GM12892 (cell line): ENCODE measurements at regions not wholly inside any gene's neighbourhood (a gene's known extent, or its start where the extent isn't known, plus 50 kb on each side); places are given as distances from the start of the nearest gene placed in this dataset.

Experiments
- POLR2A ChIP-seq: IDR thresholded peaks from 2 replicates; pipeline ENCODE4 v1.6.1; 2011; ENCODE audit warnings: low read depth, low read length, control low read depth
- POLR2AphosphoS5 ChIP-seq: IDR thresholded peaks from 2 replicates; pipeline ENCODE4 v1.6.1; 2011; ENCODE audit warnings: low read depth, low read length, control low read depth
- TAF1 ChIP-seq: IDR thresholded peaks from 2 replicates; pipeline ENCODE4 v1.6.1; 2011; ENCODE audit warnings: low read depth, mild to moderate bottlenecking, control low read depth, low read length, borderline replicate concordance

DNA sequence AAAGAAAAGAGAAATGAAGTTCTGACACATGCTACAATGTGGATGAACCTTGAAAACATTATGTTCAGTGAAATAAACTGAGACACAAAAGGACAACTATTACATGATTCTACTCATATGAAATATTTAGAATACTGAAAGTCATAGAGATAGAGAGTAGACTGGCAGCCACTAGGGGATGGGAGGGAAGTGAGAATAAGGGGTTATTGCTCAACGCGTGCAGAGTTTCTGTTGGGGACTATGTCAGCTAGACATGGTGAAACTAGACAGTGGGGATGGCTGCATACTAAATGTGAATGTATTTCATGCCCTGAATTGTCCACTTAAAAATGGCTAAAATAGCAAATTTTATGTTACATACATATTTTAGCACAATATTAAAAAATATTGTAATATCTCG lies 108.7 kb upstream of the ATL2 start:
- no peak for TF ChIP-seq POLR2A
- no peak for TF ChIP-seq POLR2AphosphoS5
- TF ChIP-seq TAF1: no peak
